OCI-LY3 (cell line): ENCODE measurements at regions not wholly inside any gene's neighbourhood (a gene's known extent, or its start where the extent isn't known, plus 50 kb on each side); places are given as distances from the start of the nearest gene placed in this dataset.
A peak's percentile ranks its signal among the peaks of the same experiment; 100 is the strongest.

ENCODE experiments used
- EZH2phosphoT487 ChIP-seq: fragments of 200-600 bp; shearing (Covaris generic); IDR thresholded peaks from 2 replicates; pipeline ENCODE4 v1.6.1; 2018; ENCODE audit warnings: antibody characterized with exemption, mixed run types, low read depth
- TF ChIP-seq, protein P1 (sequence below): fragments of 200-600, 300-600 bp; sonication (generic); IDR thresholded peaks from 2 replicates; pipeline ENCODE4 v1.5.1; 2014; ENCODE audit warnings: antibody characterized with exemption, low read length, low read depth

GRCh38 chr16:59192551-59193199 is 458.6 kb upstream of the GOT2 start:
- TF ChIP-seq, protein P1, sequence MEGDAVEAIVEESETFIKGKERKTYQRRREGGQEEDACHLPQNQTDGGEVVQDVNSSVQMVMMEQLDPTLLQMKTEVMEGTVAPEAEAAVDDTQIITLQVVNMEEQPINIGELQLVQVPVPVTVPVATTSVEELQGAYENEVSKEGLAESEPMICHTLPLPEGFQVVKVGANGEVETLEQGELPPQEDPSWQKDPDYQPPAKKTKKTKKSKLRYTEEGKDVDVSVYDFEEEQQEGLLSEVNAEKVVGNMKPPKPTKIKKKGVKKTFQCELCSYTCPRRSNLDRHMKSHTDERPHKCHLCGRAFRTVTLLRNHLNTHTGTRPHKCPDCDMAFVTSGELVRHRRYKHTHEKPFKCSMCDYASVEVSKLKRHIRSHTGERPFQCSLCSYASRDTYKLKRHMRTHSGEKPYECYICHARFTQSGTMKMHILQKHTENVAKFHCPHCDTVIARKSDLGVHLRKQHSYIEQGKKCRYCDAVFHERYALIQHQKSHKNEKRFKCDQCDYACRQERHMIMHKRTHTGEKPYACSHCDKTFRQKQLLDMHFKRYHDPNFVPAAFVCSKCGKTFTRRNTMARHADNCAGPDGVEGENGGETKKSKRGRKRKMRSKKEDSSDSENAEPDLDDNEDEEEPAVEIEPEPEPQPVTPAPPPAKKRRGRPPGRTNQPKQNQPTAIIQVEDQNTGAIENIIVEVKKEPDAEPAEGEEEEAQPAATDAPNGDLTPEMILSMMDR, result peak; percentile 63
- TF ChIP-seq EZH2phosphoT487, result no peak
